Endothelial cell of umbilical vein (primary cell): ENCODE measurements at regions not wholly inside any gene's neighbourhood (a gene's known extent, or its start where the extent isn't known, plus 50 kb on each side); places are given as distances from the start of the nearest gene placed in this dataset.

Experiments used
- BruUV-seq: library from RNA; stranded (reverse); fragments of 400-500 nt; replicated peaks from 2 replicates; lab custom pipeline; 2021; lab: Mats Ljungman, UMichigan
- CTCF ChIA-PET: fragments of 300-600, 350-600 bp; sonication (Branson Sonifier 250); formaldehyde crosslinking; loops from one replicate; lab custom pipeline; 2021; ENCODE audit warnings: antibody characterized with exemption, inconsistent platforms; lab: Charles Lee
- POLR2A ChIA-PET: fragments of 300-600, 350-600 bp; sonication (Branson Sonifier 250); formaldehyde crosslinking; loops from one replicate; lab custom pipeline; 2021; ENCODE audit warnings: antibody characterized with exemption, inconsistent platforms; lab: Charles Lee
- DNase-seq: peaks from one replicate; pipeline ENCODE4 v3.0.0-alpha.2; 2011; ENCODE audit warnings: low read depth, low spot score
- FAIRE-seq: peaks from 2 replicates; lab custom pipeline; 2011; peaks lifted over from hg19 to GRCh38; lab: Jason Lieb, UNC
- H2AFZ ChIP-seq: 2 replicates; pipeline ENCODE4 v1.6.0; 2012; ENCODE audit warnings: low read depth, low read length, control low read depth, inconsistent platforms
- H3K27ac ChIP-seq: 2 replicates; pipeline ENCODE4 v1.5.1; 2011; ENCODE audit warnings: low read depth, mild to moderate bottlenecking, control low read depth, low read length, moderate library complexity; ENCODE audit not compliant: insufficient read depth
- H3K27me3 ChIP-seq, 2 experiments: 2 replicates each; pipeline versions ENCODE4 v1.6.0 to v1.6.1; 2011; ENCODE audit warnings: low read length in 2 of 2, mixed read lengths in 1 of 2; ENCODE audit not compliant: control insufficient read depth in 2 of 2, insufficient read depth in 2 of 2
- H3K36me3 ChIP-seq, 2 experiments: 2 replicates in 1 of 2; 3 replicates in 1 of 2; pipeline ENCODE4 v1.5.1; 2011; ENCODE audit warnings: low read length in 2 of 2, mild to moderate bottlenecking in 1 of 2, moderate library complexity in 1 of 2; ENCODE audit not compliant: control insufficient read depth in 2 of 2, insufficient read depth in 2 of 2; ENCODE audit errors: extremely low read depth in 1 of 2
- H3K4me1 ChIP-seq: 3 replicates; pipeline ENCODE4 v1.5.1; 2011; ENCODE audit warnings: mild to moderate bottlenecking, low read length; ENCODE audit not compliant: control insufficient read depth, insufficient read depth; ENCODE audit errors: extremely low read depth
- H3K4me2 ChIP-seq: 2 replicates; pipeline ENCODE4 v1.6.1; 2011; ENCODE audit warnings: low read length, control low read depth, mixed read lengths; ENCODE audit not compliant: insufficient read depth
- H3K4me3 ChIP-seq, 3 experiments: fragments of 200-600 bp in 1 of 3; sonication (generic), shearing (Covaris generic) in 1 of 3; replicated peaks in 1 of 3; 2 replicates each; pipeline ENCODE4 v1.5.1; 2011 to 2016; ENCODE audit warnings: control low read depth in 3 of 3, low read length in 3 of 3, mild to moderate bottlenecking in 2 of 3, inconsistent platforms in 1 of 3, low read depth in 1 of 3, moderate library complexity in 1 of 3; ENCODE audit not compliant: insufficient read depth in 1 of 3
- H3K79me2 ChIP-seq: 2 replicates; pipeline ENCODE4 v1.6.0; 2012; ENCODE audit warnings: low read length, inconsistent platforms; ENCODE audit not compliant: control insufficient read depth, insufficient read depth
- H3K9ac ChIP-seq: replicated peaks from 2 replicates; pipeline ENCODE3; 2011; ENCODE audit warnings: low read length, control low read depth; ENCODE audit not compliant: insufficient read depth; ENCODE audit errors: extremely low read depth
- H3K9me1 ChIP-seq: replicated peaks from 3 replicates; pipeline ENCODE4 v1.6.0; 2011; ENCODE audit warnings: mild to moderate bottlenecking, low read length; ENCODE audit not compliant: control insufficient read depth, insufficient read depth; ENCODE audit errors: extremely low read depth
- H3K9me3 ChIP-seq: replicated peaks from 2 replicates; pipeline ENCODE4 v1.5.1; 2012; ENCODE audit warnings: low read length, inconsistent platforms; ENCODE audit not compliant: control insufficient read depth, insufficient read depth
- H4K20me1 ChIP-seq: replicated peaks from 2 replicates; pipeline ENCODE3; 2011; ENCODE audit warnings: mild to moderate bottlenecking, low read length; ENCODE audit not compliant: control insufficient read depth, insufficient read depth; ENCODE audit errors: extremely low read depth
- CTCF ChIP-seq, 2 donors: IDR thresholded peaks; 1 replicate in 1 of 2; 2 replicates in 1 of 2; pipeline ENCODE4 v1.5.1; 2011; ENCODE audit warnings: low read length in 2 of 2, mild to moderate bottlenecking in 2 of 2, moderate library complexity in 2 of 2, control low read depth in 1 of 2, inconsistent platforms in 1 of 2, low read depth in 1 of 2; ENCODE audit not compliant: insufficient read depth in 1 of 2; ENCODE audit errors: extremely low read depth in 1 of 2
- EZH2 ChIP-seq: IDR thresholded peaks from 2 replicates; pipeline ENCODE4 v1.6.1; 2012; ENCODE audit warnings: borderline replicate concordance, low read depth, mild to moderate bottlenecking, moderate library complexity, low read length, inconsistent platforms; ENCODE audit not compliant: severe bottlenecking
- FOS ChIP-seq: IDR thresholded peaks from 2 replicates; pipeline ENCODE4 v1.6.1; 2011; ENCODE audit warnings: mild to moderate bottlenecking, low read length, moderate library complexity, borderline replicate concordance; ENCODE audit not compliant: insufficient read depth
- GATA2 ChIP-seq: IDR thresholded peaks from 2 replicates; pipeline ENCODE4 v1.7.0; 2011; ENCODE audit warnings: low read depth, mild to moderate bottlenecking, moderate library complexity, mixed read lengths, low read length; ENCODE audit not compliant: insufficient read length, insufficient read depth
- JUN ChIP-seq: IDR thresholded peaks from 2 replicates; pipeline ENCODE4 v1.6.1; 2011; ENCODE audit warnings: borderline replicate concordance, low read depth; ENCODE audit not compliant: insufficient read length, insufficient read depth
- MAX ChIP-seq: IDR thresholded peaks from 2 replicates; pipeline ENCODE4 v1.6.1; 2011; ENCODE audit not compliant: insufficient read depth, insufficient read length
- MYC ChIP-seq: IDR thresholded peaks from one replicate; pipeline ENCODE4 v1.6.1; 2011; ENCODE audit warnings: mild to moderate bottlenecking, low read depth, low read length
- POLR2A ChIP-seq: IDR thresholded peaks from 2 replicates; pipeline ENCODE4 v1.6.1; 2012; ENCODE audit warnings: low read depth, mild to moderate bottlenecking, control low read depth, low read length
- POLR2AphosphoS5 ChIP-seq: IDR thresholded peaks from 2 replicates; pipeline ENCODE4 v1.6.1; 2012; ENCODE audit warnings: low read depth, mild to moderate bottlenecking, control low read depth, low read length, moderate library complexity; ENCODE audit not compliant: insufficient read depth
- dilution Hi-C: fragments of 300-500 bp; cut with MboI; formaldehyde crosslinking; loops from one replicate; pipeline ENCODE4 v1.15.0; 2019; ENCODE audit warnings: low sequenced_read_pairs; ENCODE audit not compliant: extremely low pct_ligation_motif_present
- intact Hi-C: fragments of 100-400 bp; cut with micrococcal nuclease; formaldehyde crosslinking; loops from one replicate; pipeline ENCODE4 v1.10.0; 2022

GRCh38 chr19:30884146-30884812, 465.0 kb downstream of the TSHZ3 start:
- Histone ChIP-seq H4K20me1 (no peaks in the 10 kb centered on the region), H3K9me3 (peaks cover 6% of the 10 kb centered on the region), H3K36me3 (no peaks in the 10 kb centered on the region), H3K9me1 (no peaks in the 10 kb centered on the region), H2AFZ (no peak overlapping the region), H3K4me3 (no peak overlapping the region), H3K27ac (no peak overlapping the region), H3K79me2 (no peaks in the 10 kb centered on the region), H3K4me1 (no peaks in the 10 kb centered on the region), H3K4me2 (no peak overlapping the region), H3K27me3 (no peaks in the 10 kb centered on the region), H3K9ac (no peak overlapping the region)
- BruUV-seq: no TSS peak
- TF ChIP-seq MAX (no peak), CTCF (IDR thresholded peaks at IDR 0.05; ENCODE audit: extremely low read depth in 1 of 2, insufficient read depth in 1 of 2, low read depth in 1 of 2, low read length in 2 of 2) (no peak), MYC (no peak), POLR2AphosphoS5 (no peak), POLR2A (no peak), GATA2 (no peak), FOS (no peak), JUN (no peak), EZH2 (no peak)
- intact Hi-C loops (no loop called here), dilution Hi-C loops (no loop called here)
- FAIRE-seq (no peak), DNase-seq (no peak)
- CTCF ChIA-PET: no interaction called here
- POLR2A ChIA-PET: no interaction called here
